HG03095 (cell line): ENCODE measurements at regions not wholly inside any gene's neighbourhood (a gene's known extent, or its start where the extent isn't known, plus 50 kb on each side); places are given as distances from the start of the nearest gene placed in this dataset.
"Not testable (repeated sequence)": the region's sequence is repeated elsewhere in the genome, so short reads cannot be mapped to it uniquely, and the experiment has no call there.

Experiments
- ATAC-seq: cut with Tn5 transposase; IDR thresholded peaks from one replicate; pipeline ENCODE4 v1.9.1; 2021; ENCODE audit warnings: moderate library complexity; ENCODE audit not compliant: unreplicated experiment

DNA sequence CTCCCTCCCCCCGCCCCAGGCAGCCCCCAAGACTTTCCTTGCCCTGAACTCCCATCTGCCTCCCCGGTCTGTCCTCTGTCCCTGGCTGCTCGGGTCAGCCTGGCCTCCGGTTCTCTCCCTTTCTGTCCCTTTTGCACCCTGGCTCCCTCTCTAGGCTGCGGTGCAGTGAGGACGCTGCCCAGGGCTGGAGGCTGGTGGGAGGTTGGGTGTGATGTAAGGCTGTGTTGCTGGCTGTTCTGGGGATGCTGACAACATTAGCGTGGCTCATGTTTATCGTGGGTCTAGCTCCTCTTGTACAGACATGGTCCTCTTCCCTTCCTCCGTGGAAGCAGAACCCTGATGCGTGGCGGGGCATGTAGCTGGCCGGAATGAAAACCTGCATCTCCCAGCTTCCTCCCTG, 357.5 kb downstream of the CNTNAP3B start:
- ATAC-seq = not testable (repeated sequence)

- ATAC-seq = not testable (repeated sequence)
These were observed 374.4 kb downstream of the CNTNAP3B start for GRCh38 chr9:41754822-41755221.

DNA sequence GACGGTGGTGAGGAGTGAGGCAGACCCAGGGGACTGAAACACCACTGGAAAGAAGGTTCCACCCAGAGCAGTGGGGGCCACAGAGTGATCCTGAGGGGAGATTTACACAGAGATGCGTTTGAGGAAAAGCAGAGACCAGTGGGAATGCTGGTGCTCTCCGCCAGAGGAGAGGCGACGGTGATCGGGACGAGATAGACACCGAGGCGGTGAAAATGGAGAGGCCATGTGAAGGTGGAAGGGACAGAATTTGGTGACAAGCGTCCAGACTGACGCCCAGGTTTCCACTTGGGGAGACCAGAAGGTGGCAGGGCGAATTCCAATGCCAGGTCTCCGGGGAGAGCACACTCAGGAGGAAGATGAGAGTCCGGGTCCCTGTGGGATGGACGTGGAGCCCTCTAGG, 374.8 kb downstream of the CNTNAP3B start:
- not testable (repeated sequence) for ATAC-seq

DNA sequence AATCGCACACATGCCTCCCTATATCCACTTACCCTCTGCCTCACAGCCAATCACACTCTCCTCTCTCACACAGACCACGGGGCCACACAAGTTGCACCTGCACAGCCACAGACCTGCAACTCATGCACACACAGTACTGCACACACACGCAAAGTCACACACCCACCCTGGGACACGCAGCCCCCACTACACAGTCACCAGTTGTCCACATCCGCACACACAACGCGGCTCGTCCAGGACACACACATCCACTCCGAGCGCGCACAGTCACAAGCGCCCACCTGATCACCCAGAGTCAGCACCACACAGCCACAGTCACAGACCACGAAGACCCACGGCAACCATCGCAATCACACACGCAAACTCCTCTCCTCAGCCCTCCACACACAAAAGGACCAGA, 387.3 kb downstream of the CNTNAP3B start:
- ATAC-seq = not testable (repeated sequence)

GRCh38 chr9:41741173-41741572, 388.1 kb downstream of the CNTNAP3B start:
- ATAC-seq = not testable (repeated sequence)

GRCh38 chr9:41738681-41739080, 390.5 kb downstream of the CNTNAP3B start:
- ATAC-seq = not testable (repeated sequence)

DNA sequence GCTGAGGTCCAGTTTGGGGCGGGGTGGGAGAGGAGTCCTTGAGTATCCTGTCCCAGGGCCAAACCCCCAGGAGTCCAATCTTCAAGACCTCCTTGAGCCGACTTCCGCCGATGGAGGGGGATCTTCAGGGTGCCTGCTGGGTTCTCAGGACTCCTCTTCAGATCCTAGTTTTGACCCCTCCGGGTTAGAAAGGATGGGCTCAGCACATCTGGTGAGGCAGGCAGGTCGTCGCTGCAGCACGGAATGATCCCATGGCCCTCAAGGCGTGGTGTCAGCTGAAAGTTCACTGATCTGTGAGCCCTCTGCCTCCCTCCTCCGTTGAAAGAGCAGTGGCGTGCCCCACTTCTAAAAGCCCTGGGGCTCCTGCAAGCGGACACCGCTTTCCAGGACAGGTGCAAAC, 430.0 kb downstream of the CNTNAP3B start:
- not testable (repeated sequence) for ATAC-seq

DNA sequence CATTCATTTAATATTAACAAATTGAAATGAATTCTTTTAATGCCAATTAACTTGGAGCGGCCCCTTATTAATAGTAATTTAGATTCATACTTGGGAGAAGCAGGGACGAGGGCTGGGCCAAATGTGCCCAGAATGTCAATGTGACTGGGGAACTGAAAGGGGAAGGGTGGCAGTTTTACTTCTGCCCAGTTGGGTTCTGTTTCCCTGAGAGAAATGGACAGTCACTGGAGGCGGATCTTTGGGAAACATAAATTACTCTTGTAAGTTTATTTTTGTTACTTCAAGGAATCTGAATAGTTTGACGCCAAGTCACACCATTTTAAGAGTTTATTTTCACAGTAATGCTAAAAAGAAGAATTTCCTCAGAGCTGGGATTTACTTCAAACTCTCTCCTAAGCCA, 432.1 kb downstream of the CNTNAP3B start:
- ATAC-seq = not testable (repeated sequence)

- ATAC-seq = not testable (repeated sequence)
These were observed 449.9 kb downstream of the CNTNAP3B start for GRCh38 chr9:41679312-41679711.

DNA sequence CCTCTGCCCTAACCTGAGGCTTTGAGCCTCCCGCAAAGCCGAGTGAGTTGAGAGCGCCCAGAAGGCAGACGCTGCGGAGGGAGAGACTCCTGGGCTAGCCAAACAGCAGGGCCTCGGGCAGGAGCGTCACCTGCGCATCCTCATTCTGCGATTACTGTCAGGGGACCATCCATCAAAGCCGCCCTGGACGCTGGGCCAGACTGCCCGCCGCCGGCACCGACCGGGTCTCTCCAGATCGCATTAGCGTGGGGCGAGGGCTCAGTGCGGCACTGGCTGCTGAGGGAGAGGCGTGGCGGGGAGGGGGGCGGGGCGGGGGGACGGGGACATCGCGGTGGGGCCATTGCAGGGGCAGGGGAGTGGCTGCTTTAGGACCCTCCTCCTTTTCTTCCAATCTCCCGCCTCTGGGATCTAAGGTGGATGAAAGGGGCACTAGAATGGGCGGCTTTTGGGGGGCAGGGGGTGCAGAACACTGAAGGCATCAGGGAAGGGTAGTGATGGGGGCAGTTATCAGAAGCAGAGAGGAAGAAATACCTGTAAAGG, 465.7 kb downstream of the CNTNAP3B start:
- not testable (repeated sequence) for ATAC-seq

- not testable (repeated sequence) for ATAC-seq
These were observed 469.6 kb upstream of the ZNG1F start for GRCh38 chr9:41658706-41659105.

- ATAC-seq = not testable (repeated sequence)
These were observed 469.0 kb upstream of the ZNG1F start for GRCh38 chr9:41658116-41658515.

- ATAC-seq = not testable (repeated sequence)
These were observed 468.0 kb upstream of the ZNG1F start for GRCh38 chr9:41657141-41657540.

DNA sequence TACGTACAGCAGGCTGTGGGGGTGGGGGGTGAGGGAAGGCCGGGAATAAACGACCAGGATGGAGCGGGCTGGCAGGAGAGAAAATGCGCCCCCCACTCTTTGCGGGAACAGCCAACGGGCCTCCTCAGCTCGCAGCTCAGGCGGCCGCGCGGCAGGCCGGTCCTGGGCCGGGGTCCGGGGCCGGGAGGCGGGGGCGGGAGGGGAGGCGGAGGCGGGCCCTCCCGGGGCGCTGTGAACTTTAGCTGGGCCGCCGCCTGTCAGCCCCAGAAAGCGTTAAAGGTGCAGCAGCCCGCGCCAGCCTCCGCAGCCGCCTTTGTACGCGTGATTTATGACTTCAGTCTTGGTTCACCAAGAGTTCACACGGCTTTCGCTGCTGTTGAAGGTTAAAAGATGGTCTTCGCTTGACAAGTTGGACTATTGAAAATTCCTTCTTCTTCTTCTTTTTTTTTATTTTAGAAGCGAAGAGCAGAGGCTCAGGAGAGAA, 466.0 kb upstream of the ZNG1F start:
- not testable (repeated sequence) for ATAC-seq

GRCh38 chr9:41654349-41654748, 465.2 kb upstream of the ZNG1F start:
- ATAC-seq = not testable (repeated sequence)

- not testable (repeated sequence) for ATAC-seq
These were observed 464.6 kb upstream of the ZNG1F start for GRCh38 chr9:41653560-41654340.

DNA sequence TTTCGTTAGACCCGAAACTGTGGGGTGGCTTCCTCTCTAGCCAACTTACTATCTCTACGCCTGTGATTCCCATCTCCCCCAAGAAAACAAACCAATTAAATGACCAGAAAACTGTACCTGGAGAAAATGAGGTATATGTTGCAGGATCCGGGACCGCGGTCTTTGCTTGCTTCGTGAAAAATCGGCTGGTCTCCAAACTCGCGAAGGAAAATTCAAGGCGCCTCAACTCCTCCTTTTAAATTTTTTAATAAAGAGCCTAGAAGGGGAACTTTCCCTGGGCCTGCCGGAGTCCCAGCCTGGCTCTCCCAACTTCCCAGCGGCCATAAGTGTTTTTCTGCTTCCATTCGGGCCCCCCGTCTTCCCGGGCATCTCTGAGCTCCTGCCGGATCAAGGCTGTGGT, 463.7 kb upstream of the ZNG1F start:
- ATAC-seq = not testable (repeated sequence)

DNA sequence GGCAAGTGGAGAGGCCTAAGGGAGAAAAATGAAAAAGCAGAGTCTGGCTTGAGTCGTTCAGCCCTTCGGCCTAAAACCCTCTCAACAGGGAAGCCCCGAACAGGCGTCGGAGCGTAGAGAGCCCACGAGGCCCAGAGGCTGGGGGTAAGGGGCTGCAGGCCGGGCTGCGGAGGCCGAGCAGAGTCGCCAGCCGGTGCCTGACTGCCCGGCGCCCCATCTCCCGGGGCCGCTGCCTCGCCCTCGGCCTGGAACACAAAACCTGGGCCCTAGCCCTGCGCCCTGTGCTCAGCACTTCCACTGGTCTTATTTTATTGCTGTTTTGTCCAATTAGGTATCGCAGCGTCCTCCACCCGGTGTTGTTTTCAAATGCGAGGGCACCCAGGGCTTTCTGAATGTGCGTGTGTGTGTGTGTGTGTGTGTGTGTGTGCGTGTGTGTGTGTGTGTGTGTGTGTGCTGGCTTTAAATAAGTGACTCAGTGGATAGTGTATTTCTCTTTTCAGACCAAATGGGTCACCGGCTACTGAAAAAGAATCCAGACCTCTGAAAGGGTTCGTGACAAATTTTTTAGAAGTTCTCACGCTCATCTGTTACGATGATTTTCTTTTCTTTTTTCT, 463.1 kb upstream of the ZNG1F start:
- ATAC-seq = not testable (repeated sequence)

DNA sequence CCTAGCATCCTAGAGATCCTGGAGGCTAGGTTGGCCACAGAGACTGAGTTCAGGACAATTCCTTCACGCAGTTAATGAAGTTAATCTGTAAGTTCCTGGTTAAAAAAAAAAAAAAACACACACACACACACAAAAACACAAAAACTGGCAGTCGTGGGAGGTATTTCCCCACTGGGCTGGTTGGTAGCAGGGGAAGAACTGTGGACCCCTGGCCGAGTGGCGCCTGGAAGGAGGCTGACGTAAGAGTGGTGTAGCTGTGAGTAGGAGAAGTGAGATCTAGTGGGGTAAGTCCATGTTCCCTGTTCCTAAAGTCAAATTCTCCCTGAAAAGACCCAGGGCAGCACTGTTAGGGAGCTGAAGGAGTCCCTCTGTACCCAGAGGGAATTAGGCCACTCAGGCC, 461.0 kb upstream of the ZNG1F start:
- ATAC-seq = not testable (repeated sequence)

DNA sequence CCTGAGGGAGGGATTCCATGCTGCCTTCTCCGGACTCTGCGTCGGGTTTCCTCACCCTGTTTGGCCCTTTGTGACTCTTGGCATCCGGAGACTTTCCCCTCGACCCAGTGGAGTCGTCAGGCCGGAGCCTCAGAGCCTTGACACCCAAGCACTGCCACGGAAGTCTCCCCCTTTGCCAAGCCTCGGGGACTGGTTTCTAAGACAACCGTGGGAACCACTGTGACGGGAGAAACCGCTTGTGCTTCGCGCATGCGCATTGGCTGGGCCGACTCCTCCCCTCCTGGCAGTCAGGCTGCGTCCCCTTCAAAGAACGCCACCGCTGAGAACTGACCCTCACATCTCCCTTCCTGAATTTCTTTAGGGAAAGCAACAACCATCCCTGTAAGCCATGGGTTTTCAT, 459.4 kb upstream of the ZNG1F start:
- not testable (repeated sequence) for ATAC-seq

GRCh38 chr9:41646246-41646645, 457.1 kb upstream of the ZNG1F start:
- not testable (repeated sequence) for ATAC-seq
